HEK293T (cell line): ENCODE measurements at regions not wholly inside any gene's neighbourhood (a gene's known extent, or its start where the extent isn't known, plus 50 kb on each side); places are given as distances from the start of the nearest gene placed in this dataset.
"Not testable (repeated sequence)": the region's sequence is repeated elsewhere in the genome, so short reads cannot be mapped to it uniquely, and the experiment has no call there.

ENCODE experiments used
- ARNT ChIP-seq: fragments of 450-650 bp; IDR thresholded peaks from 2 replicates; pipeline ENCODE4 v1.6.1; 2017; ENCODE audit warnings: mild to moderate bottlenecking
- ELF4 ChIP-seq: fragments of 450-650 bp; IDR thresholded peaks from 2 replicates; pipeline ENCODE4 v1.6.1; 2017; ENCODE audit warnings: antibody characterized with exemption
- FOXM1 ChIP-seq: fragments of 450-650 bp; IDR thresholded peaks from 2 replicates; pipeline ENCODE4 v1.6.1; 2017; ENCODE audit warnings: mild to moderate bottlenecking, borderline replicate concordance
- HDGF ChIP-seq: fragments of 450-650 bp; IDR thresholded peaks from 2 replicates; pipeline ENCODE4 v1.6.1; 2017; ENCODE audit warnings: antibody characterized with exemption, borderline replicate concordance
- L3MBTL2 ChIP-seq: fragments of 450-650 bp; conservative IDR thresholded peaks from 2 replicates; pipeline ENCODE4 v1.6.1; 2016; ENCODE audit warnings: mild to moderate bottlenecking
- PKNOX1 ChIP-seq: fragments of 450-650 bp; IDR thresholded peaks from 2 replicates; pipeline ENCODE4 v1.6.1; 2016
- SP1 ChIP-seq: fragments of 450-650 bp; IDR thresholded peaks from 2 replicates; pipeline ENCODE4 v1.6.1; 2017
- SUZ12 ChIP-seq: fragments of 450-650 bp; IDR thresholded peaks from 2 replicates; pipeline ENCODE4 v1.6.1; 2016; ENCODE audit warnings: mild to moderate bottlenecking
- TARDBP ChIP-seq: fragments of 450-650 bp; IDR thresholded peaks from 2 replicates; pipeline ENCODE4 v1.6.1; 2016
- ZNF384 ChIP-seq: fragments of 450-650 bp; IDR thresholded peaks from 2 replicates; pipeline ENCODE4 v1.6.1; 2016

- TF ChIP-seq ARNT, SUZ12, FOXM1, ZNF384, ELF4, L3MBTL2, PKNOX1, TARDBP, SP1, HDGF: not testable (repeated sequence)
Measured at GRCh38 chr9:42335342-42335741, 151.9 kb downstream of the SPATA31A6 start.
